Progenitor cell of endocrine pancreas (in vitro differentiated cells): ENCODE measurements at regions not wholly inside any gene's neighbourhood (a gene's known extent, or its start where the extent isn't known, plus 50 kb on each side); places are given as distances from the start of the nearest gene placed in this dataset.

ENCODE experiments used
- DNase-seq: peaks from one replicate; pipeline ENCODE4 v3.0.0; 2021; ENCODE audit warnings: low spot score; ENCODE audit not compliant: unreplicated experiment
- H3K27ac Mint-ChIP-seq: 2 replicates; pipeline ENCODE4 v1.8.0; 2021; ENCODE audit warnings: mild to moderate bottlenecking, moderate library complexity, mixed read lengths
- H3K27me3 Mint-ChIP-seq: 2 replicates; pipeline ENCODE4 v1.8.0; 2021; ENCODE audit warnings: mixed read lengths
- H3K36me3 Mint-ChIP-seq: 2 replicates; pipeline ENCODE4 v1.8.0; 2022; ENCODE audit warnings: mixed read lengths; ENCODE audit not compliant: insufficient read depth
- H3K4me1 Mint-ChIP-seq: 2 replicates; pipeline ENCODE4 v1.8.0; 2021; ENCODE audit warnings: low read depth, mixed read lengths
- H3K4me3 Mint-ChIP-seq: 2 replicates; pipeline ENCODE4 v1.8.0; 2021; ENCODE audit warnings: low read depth, mild to moderate bottlenecking, moderate library complexity, mixed read lengths
- H3K9me3 Mint-ChIP-seq: 2 replicates; pipeline ENCODE4 v1.8.0; 2021; ENCODE audit warnings: low read depth, mixed read lengths
- CTCF ChIP-seq: fragments of 200-600 bp; sonication (generic); IDR thresholded peaks from one replicate; pipeline ENCODE4 v1.5.0; 2021; ENCODE audit warnings: antibody characterized with exemption, mild to moderate bottlenecking; ENCODE audit not compliant: unreplicated experiment

- peaks cover 2% of the 10 kb centered on the region for H3K36me3 Mint-ChIP-seq
- no peak overlapping the region for H3K27ac Mint-ChIP-seq
- DNase-seq: no peak
- H3K9me3 Mint-ChIP-seq: no peaks in the 10 kb centered on the region
- TF ChIP-seq CTCF: no peak
- no peaks in the 10 kb centered on the region for H3K27me3 Mint-ChIP-seq
- H3K4me1 Mint-ChIP-seq: peaks cover 25% of the 10 kb centered on the region
- H3K4me3 Mint-ChIP-seq: no peak overlapping the region
Measured at GRCh38 chr1:166701603-166702100, 137.6 kb upstream of the POGK start.

GRCh38 chr1:166703141-166703540 is 136.1 kb upstream of the POGK start:
- DNase-seq: no peak
- no peak overlapping the region for H3K4me3 Mint-ChIP-seq
- H3K9me3 Mint-ChIP-seq: no peaks in the 10 kb centered on the region
- no peaks in the 10 kb centered on the region for H3K27me3 Mint-ChIP-seq
- no peak for TF ChIP-seq CTCF
- H3K27ac Mint-ChIP-seq: no peak overlapping the region
- H3K4me1 Mint-ChIP-seq: peaks cover 25% of the 10 kb centered on the region
- H3K36me3 Mint-ChIP-seq: peaks cover 2% of the 10 kb centered on the region

GRCh38 chr1:166703726-166704462 is 135.4 kb upstream of the POGK start:
- Mint-ChIP-seq H3K4me1 (peaks cover 25% of the 10 kb centered on the region), H3K9me3 (no peaks in the 10 kb centered on the region), H3K27me3 (no peaks in the 10 kb centered on the region), H3K36me3 (peaks cover 2% of the 10 kb centered on the region), H3K27ac (no peak overlapping the region), H3K4me3 (no peak overlapping the region)
- TF ChIP-seq CTCF: no peak
- no peak for DNase-seq

DNA sequence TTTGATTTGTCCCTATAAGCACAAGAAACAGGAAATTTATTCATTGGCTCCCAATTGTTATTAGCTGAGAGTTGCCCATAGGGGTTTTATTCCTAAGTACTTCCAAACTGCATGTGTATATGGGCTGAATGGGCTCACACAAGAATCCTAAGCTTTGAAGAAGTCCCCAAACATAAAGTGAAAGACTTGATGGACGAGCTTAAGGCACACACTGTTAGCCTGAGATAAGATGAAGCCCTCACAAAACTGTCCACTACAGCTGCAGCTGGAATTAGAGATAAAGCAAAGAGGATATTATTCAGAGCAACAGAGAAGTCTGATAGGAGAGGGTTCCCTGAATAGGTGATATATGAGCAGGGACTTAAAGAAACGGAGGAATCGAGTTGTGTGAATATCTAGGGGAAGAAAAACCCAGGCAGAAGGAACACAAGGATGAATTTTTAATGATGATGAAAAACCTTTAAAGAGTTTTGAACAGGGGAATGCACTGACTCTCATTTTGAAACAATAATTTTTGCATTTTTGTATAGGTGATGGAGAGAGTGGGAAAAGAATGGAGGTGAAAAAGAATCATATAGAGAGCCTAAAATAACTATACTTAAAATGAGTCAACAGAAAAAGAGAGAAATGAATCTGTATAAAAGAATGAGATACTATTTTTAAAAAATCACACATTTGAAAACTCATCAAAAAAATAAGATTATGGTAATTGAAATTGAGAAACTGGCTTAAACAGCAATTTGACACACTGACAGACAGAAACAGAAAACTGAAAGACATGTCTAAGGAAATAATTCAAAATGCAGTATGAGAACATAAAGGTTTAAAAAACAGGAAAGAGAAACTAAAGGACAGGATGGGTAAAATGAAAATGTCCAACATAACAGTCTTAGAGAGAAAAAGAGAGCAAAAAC is 133.6 kb upstream of the POGK start:
- no peak for TF ChIP-seq CTCF
- Mint-ChIP-seq H3K27ac (no peak overlapping the region), H3K4me1 (peaks cover 25% of the 10 kb centered on the region), H3K36me3 (peaks cover 2% of the 10 kb centered on the region), H3K27me3 (no peaks in the 10 kb centered on the region), H3K9me3 (no peaks in the 10 kb centered on the region), H3K4me3 (no peak overlapping the region)
- no peak for DNase-seq

DNA sequence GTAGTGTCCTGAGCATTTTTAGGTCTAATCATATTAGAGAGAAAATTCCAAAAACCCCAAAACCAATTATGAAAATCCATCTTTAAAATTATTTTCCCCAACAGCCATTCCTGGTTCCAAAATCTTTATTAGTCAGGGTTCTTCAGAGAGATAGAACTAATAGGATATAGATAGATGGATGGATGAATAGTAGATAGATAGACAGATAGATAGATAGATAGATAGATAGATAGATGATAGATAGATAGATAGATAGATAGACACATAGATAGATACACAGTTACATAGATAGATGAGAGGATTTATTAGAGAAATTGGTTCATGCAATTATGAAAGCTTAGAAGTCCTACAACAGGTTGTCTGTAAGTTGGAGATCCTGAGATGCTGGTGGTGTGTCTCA is 122.7 kb upstream of the POGK start:
- Mint-ChIP-seq H3K27me3 (no peaks in the 10 kb centered on the region), H3K36me3 (no peaks in the 10 kb centered on the region), H3K27ac (no peak overlapping the region), H3K4me1 (no peaks in the 10 kb centered on the region), H3K4me3 (no peak overlapping the region), H3K9me3 (peaks cover 26% of the 10 kb centered on the region)
- no peak for TF ChIP-seq CTCF
- no peak for DNase-seq
